ENCODE measurements at regions not wholly inside any gene's neighbourhood (a gene's known extent, or its start where the extent isn't known, plus 50 kb on each side); places are given as distances from the start of the nearest gene placed in this dataset.

DNA sequence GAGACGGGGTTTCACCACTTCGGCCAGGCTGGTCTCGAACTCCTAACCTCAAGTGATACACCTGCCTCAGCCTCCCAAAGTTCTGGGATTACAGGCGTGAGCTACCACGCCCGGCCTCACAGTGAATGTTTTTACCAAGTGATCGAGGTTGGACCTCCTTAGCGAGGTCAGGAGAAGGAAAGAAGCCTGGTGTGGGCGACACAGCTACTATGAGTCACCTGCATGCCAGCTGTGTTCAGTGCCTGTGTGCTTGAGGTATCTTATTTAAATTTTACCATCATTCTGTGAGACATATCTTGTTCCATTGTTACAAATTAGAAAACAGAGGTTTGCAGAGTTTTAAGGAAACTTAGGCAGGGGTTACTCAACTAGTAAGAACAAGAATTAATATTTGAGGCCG, 174.8 kb upstream of the DYNLRB2 start:
- TF ChIP-seq POLR2A (IDR thresholded peaks at IDR 0.05; ENCODE audit: low read depth) (no peak), CTCF (IDR thresholded peaks at IDR 0.05) (no peak), POLR2AphosphoS5 (IDR thresholded peaks at IDR 0.05) (no peak), EP300 (IDR thresholded peaks at IDR 0.05) (no peak)
- H3K36me3 ChIP-seq, result no peaks in the 10 kb centered on the region
- no peaks in the 10 kb centered on the region for H3K27me3 ChIP-seq
- H3K4me3 ChIP-seq, result no peak overlapping the region
- H3K4me1 ChIP-seq, result no peaks in the 10 kb centered on the region
- no peak for DNase-seq (ENCODE audit: extremely low spot score)
- no peaks in the 10 kb centered on the region for H3K9me3 ChIP-seq
- intact Hi-C loops (cut with DNase I), result no loop called here
- H3K27ac ChIP-seq (replicated peaks in 1 of 4), result no peak overlapping the region
- WGBS, result 94% methylated on average over 10 of the region's 10 CpGs

GRCh38 chr16:80362816-80363215, 178.0 kb upstream of the DYNLRB2 start:
- WGBS, result 91% methylated on average over 3 of the region's 3 CpGs
- no peak for DNase-seq (ENCODE audit: extremely low spot score)
- Histone ChIP-seq H3K36me3 (no peaks in the 10 kb centered on the region), H3K4me1 (no peaks in the 10 kb centered on the region), H3K27me3 (no peaks in the 10 kb centered on the region), H3K27ac (replicated peaks in 1 of 4) (no peak overlapping the region), H3K4me3 (no peak overlapping the region), H3K9me3 (no peaks in the 10 kb centered on the region)
- TF ChIP-seq POLR2A (IDR thresholded peaks at IDR 0.05; ENCODE audit: low read depth) (no peak), POLR2AphosphoS5 (IDR thresholded peaks at IDR 0.05) (no peak), CTCF (IDR thresholded peaks at IDR 0.05) (no peak), EP300 (IDR thresholded peaks at IDR 0.05) (no peak)
- intact Hi-C loops (cut with DNase I), result no loop called here

- DNase-seq (ENCODE audit: extremely low spot score), result no peak
- 81% methylated on average over 9 of the region's 9 CpGs for WGBS
- Histone ChIP-seq H3K4me3 (no peak overlapping the region), H3K9me3 (no peaks in the 10 kb centered on the region), H3K27ac (replicated peaks in 1 of 4) (no peak overlapping the region), H3K27me3 (no peaks in the 10 kb centered on the region), H3K36me3 (no peaks in the 10 kb centered on the region), H3K4me1 (no peaks in the 10 kb centered on the region)
- intact Hi-C loops (cut with DNase I), result no loop called here
- TF ChIP-seq CTCF (IDR thresholded peaks at IDR 0.05) (no peak), POLR2A (IDR thresholded peaks at IDR 0.05; ENCODE audit: low read depth) (no peak), EP300 (IDR thresholded peaks at IDR 0.05) (no peak), POLR2AphosphoS5 (IDR thresholded peaks at IDR 0.05) (no peak)
Measured at GRCh38 chr16:80356365-80356764, 184.4 kb upstream of the DYNLRB2 start.

DNA sequence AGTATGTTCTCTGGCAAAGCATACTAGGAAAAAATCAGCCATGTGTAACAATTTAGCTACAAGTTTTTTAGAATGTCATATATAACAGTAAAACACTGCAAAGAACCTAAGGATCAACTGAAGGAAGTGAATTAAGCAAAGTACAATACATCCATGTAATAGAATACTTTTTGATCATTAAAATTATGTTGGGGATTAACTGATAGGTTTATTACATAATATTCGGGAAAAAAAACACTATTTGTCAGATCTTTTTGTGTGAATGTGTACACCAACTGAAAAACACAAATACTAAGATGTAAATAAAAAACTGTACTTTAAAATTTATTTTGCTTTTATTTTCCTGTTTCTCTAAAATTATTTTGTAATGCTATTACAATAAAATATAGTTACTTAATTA, 185.5 kb upstream of the DYNLRB2 start:
- H3K4me3 ChIP-seq, result no peak overlapping the region
- no peaks in the 10 kb centered on the region for H3K27me3 ChIP-seq
- H3K36me3 ChIP-seq, result no peaks in the 10 kb centered on the region
- H3K27ac ChIP-seq (replicated peaks in 1 of 4), result no peak overlapping the region
- 84% methylated on average over 1 of the region's 1 CpG for WGBS
- no peaks in the 10 kb centered on the region for H3K4me1 ChIP-seq
- H3K9me3 ChIP-seq, result no peaks in the 10 kb centered on the region
- no peak for DNase-seq (ENCODE audit: extremely low spot score)
- TF ChIP-seq CTCF (IDR thresholded peaks at IDR 0.05) (no peak), POLR2AphosphoS5 (IDR thresholded peaks at IDR 0.05) (no peak), POLR2A (IDR thresholded peaks at IDR 0.05; ENCODE audit: low read depth) (no peak), EP300 (IDR thresholded peaks at IDR 0.05) (no peak)
- intact Hi-C loops (cut with DNase I), result no loop called here

DNA sequence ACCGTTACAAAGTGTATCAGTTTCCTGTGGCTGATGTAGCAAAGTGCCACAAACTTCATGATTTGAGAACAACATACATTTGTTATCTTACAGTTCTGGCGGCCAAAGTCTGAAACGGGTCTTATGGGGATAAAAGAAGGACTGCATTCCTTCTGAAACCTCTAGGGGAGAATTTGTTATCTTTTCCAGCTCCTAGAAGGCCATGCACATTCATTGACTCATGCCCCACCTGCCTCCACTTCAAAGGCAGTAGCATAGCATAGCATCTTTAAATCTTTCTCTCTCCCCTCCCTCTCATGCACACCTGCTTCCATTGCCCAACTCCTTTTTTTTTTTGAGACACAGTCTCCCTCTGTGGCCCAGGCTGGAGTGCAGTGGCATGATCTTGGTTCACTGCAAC, 190.7 kb upstream of the DYNLRB2 start:
- intact Hi-C loops (cut with DNase I), result no loop called here
- no peaks in the 10 kb centered on the region for H3K36me3 ChIP-seq
- 54% methylated on average over 3 of the region's 3 CpGs for WGBS
- no peaks in the 10 kb centered on the region for H3K9me3 ChIP-seq
- no peak overlapping the region for H3K27ac ChIP-seq (replicated peaks in 1 of 4)
- DNase-seq (ENCODE audit: extremely low spot score), result no peak
- peaks cover 0 to 11% (median 9%) of the 10 kb centered on the region in 4 donors for H3K4me1 ChIP-seq
- TF ChIP-seq CTCF (IDR thresholded peaks at IDR 0.05) (no peak), POLR2A (IDR thresholded peaks at IDR 0.05; ENCODE audit: low read depth) (no peak), POLR2AphosphoS5 (IDR thresholded peaks at IDR 0.05) (no peak)
- H3K4me3 ChIP-seq, result no peak overlapping the region
- no peaks in the 10 kb centered on the region for H3K27me3 ChIP-seq

All from esophagus muscularis mucosa (tissue), 4 donors.